Jurkat, Clone E6-1 (cell line): ENCODE measurements at regions not wholly inside any gene's neighbourhood (a gene's known extent, or its start where the extent isn't known, plus 50 kb on each side); places are given as distances from the start of the nearest gene placed in this dataset.
"Not testable (repeated sequence)": the region's sequence is repeated elsewhere in the genome, so short reads cannot be mapped to it uniquely, and the experiment has no call there.

Source experiments
- DNase-seq: peaks from one replicate; pipeline ENCODE4 v3.0.0-alpha.2; 2011; ENCODE audit warnings: low read depth, low spot score
- H3K4me3 ChIP-seq: 2 replicates; pipeline ENCODE4 v1.5.1; 2011; ENCODE audit warnings: mild to moderate bottlenecking, low read length, control low read depth, moderate library complexity

GRCh38 chr4:130855533-130855932, 1759.6 kb downstream of the C4orf33 start:
- DNase-seq, result no peak

GRCh38 chr4:130859991-130860390, 1764.0 kb downstream of the C4orf33 start:
- no peak for DNase-seq
- H3K4me3 ChIP-seq, result no peak overlapping the region

More at GRCh38 chr4:130855533-130855932, 1759.6 kb downstream of the C4orf33 start:
- no peak overlapping the region for H3K4me3 ChIP-seq

GRCh38 chr4:130896920-130897319, 1801.0 kb downstream of the C4orf33 start:
- DNase-seq, result no peak
- H3K4me3 ChIP-seq, result no peak overlapping the region

- no peak overlapping the region for H3K4me3 ChIP-seq
- no peak for DNase-seq
These were observed 1805.4 kb downstream of the C4orf33 start for GRCh38 chr4:130901321-130901720.

GRCh38 chr4:130922955-130923354, 1827.0 kb downstream of the C4orf33 start:
- no peak overlapping the region for H3K4me3 ChIP-seq
- DNase-seq, result no peak

- no peak for DNase-seq
These were observed 1859.6 kb downstream of the C4orf33 start for GRCh38 chr4:130955520-130955919.

GRCh38 chr4:130985371-130985770, 1889.4 kb downstream of the C4orf33 start:
- no peak overlapping the region for H3K4me3 ChIP-seq
- no peak for DNase-seq

More at GRCh38 chr4:130955520-130955919, 1859.6 kb downstream of the C4orf33 start:
- H3K4me3 ChIP-seq, result no peak overlapping the region

GRCh38 chr4:130995988-130996387, 1900.0 kb downstream of the C4orf33 start:
- DNase-seq, result no peak
- no peak overlapping the region for H3K4me3 ChIP-seq

GRCh38 chr4:131001371-131001770, 1905.4 kb downstream of the C4orf33 start:
- no peak overlapping the region for H3K4me3 ChIP-seq
- no peak for DNase-seq

GRCh38 chr4:131002132-131002531, 1906.2 kb downstream of the C4orf33 start:
- H3K4me3 ChIP-seq, result no peak overlapping the region
- DNase-seq, result no peak

GRCh38 chr4:131006388-131006787, 1910.4 kb downstream of the C4orf33 start:
- DNase-seq, result no peak
- H3K4me3 ChIP-seq, result no peak overlapping the region

- H3K4me3 ChIP-seq, DNase-seq: not testable (repeated sequence)
These were observed 1916.0 kb downstream of the C4orf33 start for GRCh38 chr4:131011961-131012360.

- no peak for DNase-seq
- H3K4me3 ChIP-seq, result no peak overlapping the region
These were observed 1917.3 kb downstream of the C4orf33 start for GRCh38 chr4:131013226-131013625.

- H3K4me3 ChIP-seq, result no peak overlapping the region
- DNase-seq, result no peak
These were observed 1930.8 kb downstream of the C4orf33 start for GRCh38 chr4:131026771-131027170.

- H3K4me3 ChIP-seq, result no peak overlapping the region
- no peak for DNase-seq
These were observed 1948.4 kb downstream of the C4orf33 start for GRCh38 chr4:131044368-131044767.

- no peak for DNase-seq
- H3K4me3 ChIP-seq, result no peak overlapping the region
These were observed 1950.9 kb downstream of the C4orf33 start for GRCh38 chr4:131046821-131047220.

- H3K4me3 ChIP-seq, result no peak overlapping the region
- DNase-seq, result no peak
These were observed 1956.7 kb downstream of the C4orf33 start for GRCh38 chr4:131052646-131053045.

- H3K4me3 ChIP-seq, result no peak overlapping the region
- DNase-seq, result no peak
These were observed 1958.6 kb downstream of the C4orf33 start for GRCh38 chr4:131054489-131055019.

GRCh38 chr4:131061734-131062133, 1965.8 kb downstream of the C4orf33 start:
- DNase-seq, result no peak
- H3K4me3 ChIP-seq, result no peak overlapping the region

- no peak overlapping the region for H3K4me3 ChIP-seq
- DNase-seq, result no peak
These were observed 1967.9 kb downstream of the C4orf33 start for GRCh38 chr4:131063878-131064277.

GRCh38 chr4:131081069-131081468, 1985.1 kb downstream of the C4orf33 start:
- DNase-seq, result no peak
- H3K4me3 ChIP-seq, result no peak overlapping the region

- no peak for DNase-seq
- no peak overlapping the region for H3K4me3 ChIP-seq
These were observed 1989.0 kb downstream of the C4orf33 start for GRCh38 chr4:131084997-131085396.
